ENCODE measurements at regions not wholly inside any gene's neighbourhood (a gene's known extent, or its start where the extent isn't known, plus 50 kb on each side); places are given as distances from the start of the nearest gene placed in this dataset.

DNA sequence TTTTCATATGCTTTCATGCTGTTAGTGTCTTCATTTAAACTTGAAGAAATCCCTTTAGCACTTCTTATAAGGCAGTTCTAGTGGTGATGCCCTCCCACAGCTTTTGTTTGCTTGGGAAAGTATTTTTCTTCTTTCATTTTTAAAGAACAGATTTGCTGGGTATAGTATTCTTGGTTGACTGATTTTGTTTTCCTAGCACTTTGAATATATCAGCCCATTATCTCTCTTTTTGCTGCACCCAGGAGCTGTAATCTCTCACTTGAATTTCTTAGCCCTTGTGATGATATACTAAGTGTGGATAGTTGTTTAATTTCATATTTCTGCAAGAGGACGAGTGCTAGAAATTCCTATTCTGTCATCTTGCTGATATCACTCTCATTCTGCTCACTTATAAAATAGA lies 283.7 kb downstream of the GPAT3 start:
- ChIA-PET CTCF (no interaction called here), POLR2A (no interaction called here)
- intact Hi-C loops (cut with micrococcal nuclease; ENCODE audit: unreplicated experiment) (no loop called here), in situ Hi-C loops (cut with HindIII; ENCODE audit: low pct_unique_long_range_greater_than_20kb, low sequenced_read_pairs) (no loop called here)
- no TSS peak for BruUV-seq (replicated peaks)
- Histone ChIP-seq H3K27ac (ENCODE audit: low read length) (no peak overlapping the region), H3K4me1 (ENCODE audit: control insufficient read depth, insufficient read depth, low read length) (no peaks in the 10 kb centered on the region), H3K4me3 (ENCODE audit: low read depth in 2 of 2, low read length in 2 of 2) (no peak overlapping the region), H3K27me3 (ENCODE audit: control insufficient read depth, insufficient read depth, low read length) (no peaks in the 10 kb centered on the region), H3K36me3 (ENCODE audit: control insufficient read depth, insufficient read depth, low read length) (no peaks in the 10 kb centered on the region), H3K9me3 (ENCODE audit: control insufficient read depth, insufficient read depth, low read depth, low read length) (no peaks in the 10 kb centered on the region)
- TF ChIP-seq TCF7L2 (IDR thresholded peaks at IDR 0.05; ENCODE audit: low read depth, low read length) (no peak), SIN3A (IDR thresholded peaks at IDR 0.05; ENCODE audit: borderline replicate concordance, insufficient read depth, low read depth, low read length) (no peak), POLR2AphosphoS5 (IDR thresholded peaks at IDR 0.05; ENCODE audit: low read depth, low read length) (no peak), CTCF (IDR thresholded peaks at IDR 0.05) (no peak)
- TF ChIP-seq, protein P1, sequence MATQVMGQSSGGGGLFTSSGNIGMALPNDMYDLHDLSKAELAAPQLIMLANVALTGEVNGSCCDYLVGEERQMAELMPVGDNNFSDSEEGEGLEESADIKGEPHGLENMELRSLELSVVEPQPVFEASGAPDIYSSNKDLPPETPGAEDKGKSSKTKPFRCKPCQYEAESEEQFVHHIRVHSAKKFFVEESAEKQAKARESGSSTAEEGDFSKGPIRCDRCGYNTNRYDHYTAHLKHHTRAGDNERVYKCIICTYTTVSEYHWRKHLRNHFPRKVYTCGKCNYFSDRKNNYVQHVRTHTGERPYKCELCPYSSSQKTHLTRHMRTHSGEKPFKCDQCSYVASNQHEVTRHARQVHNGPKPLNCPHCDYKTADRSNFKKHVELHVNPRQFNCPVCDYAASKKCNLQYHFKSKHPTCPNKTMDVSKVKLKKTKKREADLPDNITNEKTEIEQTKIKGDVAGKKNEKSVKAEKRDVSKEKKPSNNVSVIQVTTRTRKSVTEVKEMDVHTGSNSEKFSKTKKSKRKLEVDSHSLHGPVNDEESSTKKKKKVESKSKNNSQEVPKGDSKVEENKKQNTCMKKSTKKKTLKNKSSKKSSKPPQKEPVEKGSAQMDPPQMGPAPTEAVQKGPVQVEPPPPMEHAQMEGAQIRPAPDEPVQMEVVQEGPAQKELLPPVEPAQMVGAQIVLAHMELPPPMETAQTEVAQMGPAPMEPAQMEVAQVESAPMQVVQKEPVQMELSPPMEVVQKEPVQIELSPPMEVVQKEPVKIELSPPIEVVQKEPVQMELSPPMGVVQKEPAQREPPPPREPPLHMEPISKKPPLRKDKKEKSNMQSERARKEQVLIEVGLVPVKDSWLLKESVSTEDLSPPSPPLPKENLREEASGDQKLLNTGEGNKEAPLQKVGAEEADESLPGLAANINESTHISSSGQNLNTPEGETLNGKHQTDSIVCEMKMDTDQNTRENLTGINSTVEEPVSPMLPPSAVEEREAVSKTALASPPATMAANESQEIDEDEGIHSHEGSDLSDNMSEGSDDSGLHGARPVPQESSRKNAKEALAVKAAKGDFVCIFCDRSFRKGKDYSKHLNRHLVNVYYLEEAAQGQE (IDR thresholded peaks at IDR 0.05; ENCODE audit: insufficient read depth in 1 of 2, low read depth in 2 of 2, low read length in 1 of 2) = no peak
- no peak for ATAC-seq
- DNase-seq (ENCODE audit: low read depth, low spot score) = no peak

DNA sequence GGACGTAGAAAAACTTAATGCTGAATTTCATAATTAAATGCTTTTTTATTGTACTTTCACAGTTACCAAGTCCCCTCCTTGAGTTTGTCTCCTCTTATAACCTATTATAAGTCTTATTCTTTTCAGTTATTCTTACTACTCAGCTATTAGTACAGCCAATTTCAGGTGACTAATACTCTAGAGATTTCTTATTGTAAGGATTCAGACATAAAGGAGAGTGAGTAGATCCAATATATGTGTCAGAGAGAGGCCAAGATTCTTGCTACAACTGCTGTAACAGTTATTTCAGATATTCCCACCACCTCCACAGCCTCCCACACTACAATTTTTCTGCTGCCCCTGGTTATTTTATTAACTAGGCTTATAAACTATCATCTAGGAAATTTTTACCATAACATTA lies 274.5 kb downstream of the GPAT3 start:
- intact Hi-C loops (cut with micrococcal nuclease; ENCODE audit: unreplicated experiment) = no loop called here
- ATAC-seq (no peak), DNase-seq (ENCODE audit: low read depth, low spot score) (no peak)
- H3K27me3 ChIP-seq (ENCODE audit: control insufficient read depth, insufficient read depth, low read length) = no peaks in the 10 kb centered on the region
- H3K9me3 ChIP-seq (ENCODE audit: control insufficient read depth, insufficient read depth, low read depth, low read length) = no peaks in the 10 kb centered on the region
- no peak overlapping the region for H3K4me3 ChIP-seq (ENCODE audit: low read depth in 2 of 2, low read length in 2 of 2)
- no peak for TF ChIP-seq POLR2AphosphoS5 (IDR thresholded peaks at IDR 0.05; ENCODE audit: low read depth, low read length)
- no peak for TF ChIP-seq CTCF (IDR thresholded peaks at IDR 0.05)
- POLR2A ChIA-PET = no interaction called here
- BruUV-seq (replicated peaks) = no TSS peak
- in situ Hi-C loops (cut with HindIII; ENCODE audit: low pct_unique_long_range_greater_than_20kb, low sequenced_read_pairs) = no loop called here
- no peaks in the 10 kb centered on the region for H3K4me1 ChIP-seq (ENCODE audit: control insufficient read depth, insufficient read depth, low read length)
- H3K27ac ChIP-seq (ENCODE audit: low read length) = no peak overlapping the region
- CTCF ChIA-PET = no interaction called here
- no peaks in the 10 kb centered on the region for H3K36me3 ChIP-seq (ENCODE audit: control insufficient read depth, insufficient read depth, low read length)

DNA sequence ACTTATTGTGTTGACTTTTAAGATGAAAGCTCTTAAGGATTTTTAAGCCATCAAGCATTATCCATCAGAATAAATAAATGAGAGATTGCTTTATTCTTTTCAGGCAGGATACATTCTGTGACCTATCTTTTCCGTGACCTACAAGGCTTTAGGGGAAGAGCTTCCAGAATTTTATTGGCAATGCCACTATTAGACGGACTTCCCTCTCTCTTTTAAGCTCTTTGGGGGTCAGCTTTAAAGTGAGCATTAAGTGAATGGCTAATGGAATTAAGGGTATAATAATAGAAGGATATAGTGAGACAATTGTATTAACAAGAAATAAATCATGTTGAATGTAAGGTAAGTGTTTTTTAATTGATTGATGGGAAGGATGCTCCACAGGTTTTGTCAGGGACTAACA lies 273.7 kb downstream of the GPAT3 start:
- TF ChIP-seq, protein P1 (IDR thresholded peaks at IDR 0.05; ENCODE audit: insufficient read depth in 1 of 2, low read depth in 2 of 2, low read length in 1 of 2) = no peak
- TF ChIP-seq CTCF (IDR thresholded peaks at IDR 0.05) (no peak), SIN3A (IDR thresholded peaks at IDR 0.05; ENCODE audit: borderline replicate concordance, insufficient read depth, low read depth, low read length) (no peak), POLR2AphosphoS5 (IDR thresholded peaks at IDR 0.05; ENCODE audit: low read depth, low read length) (no peak), TCF7L2 (IDR thresholded peaks at IDR 0.05; ENCODE audit: low read depth, low read length) (no peak)
- intact Hi-C loops (cut with micrococcal nuclease; ENCODE audit: unreplicated experiment) = no loop called here
- BruUV-seq (replicated peaks) = no TSS peak

More for the DNA sequence above, 273.7 kb downstream of the GPAT3 start:
- ATAC-seq = no peak
- in situ Hi-C loops (cut with HindIII; ENCODE audit: low pct_unique_long_range_greater_than_20kb, low sequenced_read_pairs) = no loop called here
- H3K9me3 ChIP-seq (ENCODE audit: control insufficient read depth, insufficient read depth, low read depth, low read length) = no peaks in the 10 kb centered on the region
- CTCF ChIA-PET = no interaction called here
- no peaks in the 10 kb centered on the region for H3K27me3 ChIP-seq (ENCODE audit: control insufficient read depth, insufficient read depth, low read length)
- H3K4me1 ChIP-seq (ENCODE audit: control insufficient read depth, insufficient read depth, low read length) = no peaks in the 10 kb centered on the region
- H3K27ac ChIP-seq (ENCODE audit: low read length) = no peak overlapping the region
- no peak for DNase-seq (ENCODE audit: low read depth, low spot score)
- no peak overlapping the region for H3K4me3 ChIP-seq (ENCODE audit: low read depth in 2 of 2, low read length in 2 of 2)
- H3K36me3 ChIP-seq (ENCODE audit: control insufficient read depth, insufficient read depth, low read length) = no peaks in the 10 kb centered on the region
- POLR2A ChIA-PET = no interaction called here
